GM21717 (cell line): ENCODE measurements at regions not wholly inside any gene's neighbourhood (a gene's known extent, or its start where the extent isn't known, plus 50 kb on each side); places are given as distances from the start of the nearest gene placed in this dataset.

ENCODE experiments used
- ATAC-seq: cut with Tn5 transposase; IDR thresholded peaks from one replicate; pipeline ENCODE4 v1.9.1; 2021; ENCODE audit warnings: mild to moderate bottlenecking, moderate library complexity; ENCODE audit not compliant: unreplicated experiment

DNA sequence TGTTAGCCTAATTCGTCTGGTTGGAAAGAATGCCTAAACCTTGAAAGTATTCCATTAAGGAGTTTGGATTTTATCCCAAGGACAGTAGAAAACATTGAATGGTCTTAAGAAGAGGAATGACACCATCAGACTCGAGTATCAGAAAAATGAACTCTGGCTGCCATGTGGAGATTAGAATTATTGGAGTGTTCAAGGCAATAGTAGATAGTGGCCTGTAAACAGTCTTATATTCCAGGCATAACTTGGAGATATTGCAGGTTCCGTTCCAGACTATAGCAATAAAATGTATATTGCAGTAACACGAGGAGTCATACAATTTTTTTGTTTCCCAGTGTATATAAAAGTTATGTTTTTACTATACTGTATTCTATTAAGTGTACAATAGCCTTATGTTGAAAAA is 130.9 kb downstream of the GDAP2 start:
- no peak for ATAC-seq

DNA sequence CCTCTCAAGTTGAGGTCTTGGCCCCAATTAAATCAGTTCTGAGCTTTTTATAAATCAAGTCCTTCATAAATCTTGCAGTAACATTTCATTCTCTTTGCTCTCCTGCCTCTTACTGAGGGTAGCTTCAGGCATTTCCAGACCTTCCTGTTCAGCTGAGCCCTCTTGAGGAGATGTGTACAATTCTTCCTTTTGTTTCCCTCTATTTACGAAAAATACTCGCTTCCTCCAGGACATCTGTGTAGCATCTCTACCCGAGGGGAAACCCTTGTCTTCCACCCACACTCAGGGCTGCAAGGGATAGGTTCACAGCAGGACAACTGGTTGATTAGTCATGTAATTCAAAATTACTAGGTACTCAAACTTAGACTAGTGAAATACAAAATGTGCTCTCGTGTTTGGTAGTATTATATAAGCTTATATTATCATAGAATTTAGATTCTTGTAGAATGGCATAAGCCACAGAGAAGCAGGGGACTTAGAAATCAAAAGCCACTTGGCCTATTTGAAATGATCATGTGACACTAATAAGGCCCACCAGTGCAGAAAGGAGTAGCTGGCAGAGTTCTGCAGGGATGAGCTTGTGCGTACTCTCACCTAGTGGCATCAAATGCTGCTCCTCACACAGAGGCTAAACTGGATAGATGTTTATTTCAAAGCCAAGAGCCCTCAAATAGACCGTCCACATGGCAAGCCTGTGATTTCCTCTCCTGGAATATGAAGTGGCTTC is 126.7 kb downstream of the GDAP2 start:
- ATAC-seq: no peak

DNA sequence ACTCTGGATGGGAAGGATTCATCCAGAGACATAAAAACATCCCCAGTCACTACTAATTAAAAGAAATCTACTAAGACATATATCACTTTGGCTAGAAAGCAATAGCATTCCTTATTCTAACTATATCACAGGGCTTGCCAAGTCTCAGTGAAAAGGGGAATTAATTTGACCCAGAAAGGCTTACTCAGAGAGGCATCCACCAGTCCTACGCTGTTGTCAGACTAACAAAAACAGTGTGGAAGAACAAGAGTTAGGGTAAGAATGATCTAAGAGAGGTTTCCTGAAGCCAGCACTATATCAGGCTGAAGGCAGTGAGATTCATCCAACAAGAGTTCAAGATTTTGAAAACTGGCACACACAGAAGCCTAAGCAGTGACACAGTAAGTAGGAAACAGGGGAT is 126.1 kb downstream of the GDAP2 start:
- ATAC-seq: no peak

DNA sequence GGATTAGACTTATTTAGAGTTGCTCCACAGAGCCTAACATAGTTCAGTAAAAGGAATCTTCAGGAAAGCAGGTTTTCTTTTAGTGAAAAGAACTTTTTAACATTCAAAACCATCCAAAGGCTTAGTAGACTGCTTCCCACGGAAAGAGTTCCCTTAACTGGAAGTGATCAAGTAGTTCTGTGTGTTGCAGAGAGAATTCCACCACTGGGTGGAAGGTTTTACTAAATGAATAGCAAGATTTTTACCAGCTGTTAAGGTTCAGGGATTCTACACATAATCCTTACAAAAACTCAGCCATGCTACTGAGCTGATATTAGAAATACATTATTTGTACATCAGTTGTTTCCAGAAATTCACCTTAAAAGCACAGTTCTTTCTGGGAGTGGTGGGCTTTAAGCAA is 119.7 kb downstream of the GDAP2 start:
- no peak for ATAC-seq

DNA sequence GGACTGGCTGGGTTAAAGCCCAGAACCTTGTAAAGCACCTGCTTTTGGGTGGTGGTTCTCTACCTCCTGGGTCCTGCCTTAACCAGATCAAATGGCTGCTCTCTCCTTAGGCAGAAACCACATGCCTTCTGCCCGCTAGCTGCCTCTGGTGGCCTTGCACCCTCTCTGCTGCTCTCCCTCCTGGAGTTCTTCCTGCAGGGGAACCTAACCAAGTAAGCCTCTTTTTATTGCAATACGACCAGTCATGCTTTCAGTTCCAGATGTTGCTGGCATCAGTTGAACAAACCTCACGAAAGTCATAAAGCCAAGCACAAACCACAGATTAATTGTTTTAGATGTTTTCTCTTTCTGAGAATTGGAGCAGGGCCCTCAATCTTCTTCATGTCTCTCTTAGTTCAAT is 118.9 kb downstream of the GDAP2 start:
- no peak for ATAC-seq

DNA sequence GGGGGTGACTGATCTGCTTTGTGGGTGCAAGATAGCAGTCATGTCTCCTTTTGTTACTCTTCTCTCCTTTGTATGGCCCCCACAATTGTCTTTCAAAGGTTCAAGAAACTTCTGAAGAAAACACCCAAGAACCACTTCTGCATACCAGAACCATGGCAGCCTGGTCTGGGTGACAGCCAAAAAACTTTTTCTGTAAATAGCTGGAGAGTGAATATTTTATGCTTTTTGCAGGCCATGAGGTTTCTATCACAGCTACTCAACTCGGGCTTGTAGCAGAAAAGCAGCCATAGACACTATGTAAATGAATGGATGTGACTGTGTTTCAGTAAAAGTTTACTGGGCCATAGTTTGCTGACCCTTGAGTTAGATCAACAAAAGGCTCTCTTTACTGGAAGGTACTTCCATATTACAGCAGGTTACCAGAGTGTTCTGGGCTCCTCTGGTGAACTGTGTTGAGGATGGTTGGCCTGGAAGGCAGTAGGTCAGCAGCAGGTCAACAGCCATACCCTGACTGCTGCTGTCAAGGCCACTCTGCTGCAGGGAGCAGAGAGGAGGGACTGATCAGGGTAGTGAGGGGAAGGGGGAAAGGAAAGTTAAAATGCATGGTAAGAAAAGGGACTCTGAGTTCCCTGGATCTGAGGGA is 116.4 kb downstream of the GDAP2 start:
- no peak for ATAC-seq
